ENCODE measurements at regions not wholly inside any gene's neighbourhood (a gene's known extent, or its start where the extent isn't known, plus 50 kb on each side); places are given as distances from the start of the nearest gene placed in this dataset.

- Histone ChIP-seq H3K9me3 (ENCODE audit: control extremely low read depth in 1 of 3, control insufficient read depth in 2 of 3, insufficient read depth in 1 of 3, low read length in 2 of 3) (no peaks in the 10 kb centered on the region), H3K4me2 (replicated peaks; ENCODE audit: low read depth, low read length, poor library complexity, severe bottlenecking) (no peak overlapping the region), H3K27me3 (replicated peaks in 1 of 4; ENCODE audit: control extremely low read depth in 1 of 4, control insufficient read depth in 3 of 4, insufficient read depth in 4 of 4, low read length in 3 of 4) (peaks cover 0 to 24% (median 13%) of the 10 kb centered on the region in 4 experiments), H4K20me1 (ENCODE audit: control insufficient read depth, insufficient read depth, low read length, poor library complexity, severe bottlenecking) (no peaks in the 10 kb centered on the region), H3K9ac (ENCODE audit: low read length) (no peak overlapping the region), H2AFZ (ENCODE audit: insufficient read depth, low read depth, low read length, poor library complexity, severe bottlenecking) (no peak overlapping the region), H3K36me3 (replicated peaks in 1 of 2; ENCODE audit: control extremely low read depth in 1 of 2, control insufficient read depth in 1 of 2, extremely low read depth in 1 of 2, insufficient read depth in 2 of 2, low read length in 1 of 2) (no peaks in the 10 kb centered on the region), H3K4me3 (ENCODE audit: control extremely low read depth in 1 of 5, extremely low read depth in 1 of 5, insufficient read depth in 1 of 5, low read depth in 2 of 5, low read length in 4 of 5) (no peak overlapping the region), H3K27ac (ENCODE audit: low read length in 2 of 2) (no peak overlapping the region), H3K79me2 (ENCODE audit: control insufficient read depth, insufficient read depth, low read length) (no peaks in the 10 kb centered on the region), H3K4me1 (ENCODE audit: control insufficient read depth in 2 of 2, insufficient read depth in 2 of 2, low read length in 2 of 2) (peaks cover 21 to 27% of the 10 kb centered on the region in 2 donors)
- TF ChIP-seq EZH2 (IDR thresholded peaks at IDR 0.05; ENCODE audit: borderline replicate concordance, insufficient read depth, low read depth, low read length, poor library complexity, severe bottlenecking) = no peak
- no peak for TF ChIP-seq CTCF (IDR thresholded peaks at IDR 0.05)
- ATAC-seq (ENCODE audit: low read depth) (no peak), DNase-seq (no peak)
- intact Hi-C loops (cut with micrococcal nuclease) = no loop called here
- ChIA-PET CTCF (interaction anchor here (1.2 to 1.6 kb wide), 2 partner anchors 8 to 987 kb away, joined by 4 to 5 read pairs; no protein-coding TSS in a partner anchor), POLR2A (interaction anchor here (0.6 kb wide), 1 partner anchor 745 kb away, joined by 3 read pairs; no protein-coding TSS in a partner anchor)
- H3K27me3 Mint-ChIP-seq = peaks cover 26% of the 10 kb centered on the region
- WGBS (ENCODE audit: insufficient coverage) = 62% methylated on average over 3 of the region's 5 CpGs
- H3K27ac Mint-ChIP-seq = no peak overlapping the region
- no peak overlapping the region for H3K4me3 Mint-ChIP-seq
- H3K9me3 Mint-ChIP-seq (ENCODE audit: insufficient read depth) = no peaks in the 10 kb centered on the region
- peaks cover 32% of the 10 kb centered on the region for H3K4me1 Mint-ChIP-seq
These were observed 186.0 kb upstream of the LPP start for GRCh38 chr3:187967993-187968392.

GRCh38 chr3:187968883-187969580 is 184.9 kb upstream of the LPP start:
- H4K20me1 ChIP-seq (ENCODE audit: control insufficient read depth, insufficient read depth, low read length, poor library complexity, severe bottlenecking) = no peaks in the 10 kb centered on the region
- H3K4me3 Mint-ChIP-seq = no peak overlapping the region
- ATAC-seq (ENCODE audit: low read depth) (peak; percentile 21), DNase-seq (no peak)
- H3K79me2 ChIP-seq (ENCODE audit: control insufficient read depth, insufficient read depth, low read length) = no peaks in the 10 kb centered on the region
- H3K27me3 ChIP-seq (replicated peaks in 1 of 4; ENCODE audit: control extremely low read depth in 1 of 4, control insufficient read depth in 3 of 4, insufficient read depth in 4 of 4, low read length in 3 of 4) = peaks cover 0 to 28% (median 15%) of the 10 kb centered on the region in 4 experiments
- TF ChIP-seq CTCF (IDR thresholded peaks at IDR 0.05) (no peak), EZH2 (IDR thresholded peaks at IDR 0.05; ENCODE audit: borderline replicate concordance, insufficient read depth, low read depth, low read length, poor library complexity, severe bottlenecking) (no peak)
- H3K9ac ChIP-seq (ENCODE audit: low read length) = no peak overlapping the region
- H3K27ac ChIP-seq (ENCODE audit: low read length in 2 of 2) = no peak overlapping the region
- no peak overlapping the region for H3K27ac Mint-ChIP-seq
- peaks cover 37% of the 10 kb centered on the region for H3K4me1 Mint-ChIP-seq
- POLR2A ChIA-PET = no interaction called here
- no peak overlapping the region for H3K4me3 ChIP-seq (ENCODE audit: control extremely low read depth in 1 of 5, extremely low read depth in 1 of 5, insufficient read depth in 1 of 5, low read depth in 2 of 5, low read length in 4 of 5)
- H3K4me2 ChIP-seq (replicated peaks; ENCODE audit: low read depth, low read length, poor library complexity, severe bottlenecking) = no peak overlapping the region
- H3K4me1 ChIP-seq (ENCODE audit: control insufficient read depth in 2 of 2, insufficient read depth in 2 of 2, low read length in 2 of 2) = peaks cover 25 to 32% of the 10 kb centered on the region in 2 donors
- peaks cover 33% of the 10 kb centered on the region for H3K27me3 Mint-ChIP-seq
- intact Hi-C loops (cut with micrococcal nuclease) = no loop called here
- CTCF ChIA-PET = interaction anchor here (0.7 to 1.2 kb wide), 2 partner anchors 986 to 1319 kb away, joined by 3 to 4 read pairs; no protein-coding TSS in a partner anchor
- no peaks in the 10 kb centered on the region for H3K36me3 ChIP-seq (replicated peaks in 1 of 2; ENCODE audit: control extremely low read depth in 1 of 2, control insufficient read depth in 1 of 2, extremely low read depth in 1 of 2, insufficient read depth in 2 of 2, low read length in 1 of 2)
- H3K9me3 ChIP-seq (ENCODE audit: control extremely low read depth in 1 of 3, control insufficient read depth in 2 of 3, insufficient read depth in 1 of 3, low read length in 2 of 3) = no peaks in the 10 kb centered on the region
- no peaks in the 10 kb centered on the region for H3K9me3 Mint-ChIP-seq (ENCODE audit: insufficient read depth)
- no peak overlapping the region for H2AFZ ChIP-seq (ENCODE audit: insufficient read depth, low read depth, low read length, poor library complexity, severe bottlenecking)
- 100% methylated on average over 1 of the region's 2 CpGs for WGBS (ENCODE audit: insufficient coverage)

Data from B cell (primary cell).